ENCODE measurements at regions not wholly inside any gene's neighbourhood (a gene's known extent, or its start where the extent isn't known, plus 50 kb on each side); places are given as distances from the start of the nearest gene placed in this dataset.

DNA sequence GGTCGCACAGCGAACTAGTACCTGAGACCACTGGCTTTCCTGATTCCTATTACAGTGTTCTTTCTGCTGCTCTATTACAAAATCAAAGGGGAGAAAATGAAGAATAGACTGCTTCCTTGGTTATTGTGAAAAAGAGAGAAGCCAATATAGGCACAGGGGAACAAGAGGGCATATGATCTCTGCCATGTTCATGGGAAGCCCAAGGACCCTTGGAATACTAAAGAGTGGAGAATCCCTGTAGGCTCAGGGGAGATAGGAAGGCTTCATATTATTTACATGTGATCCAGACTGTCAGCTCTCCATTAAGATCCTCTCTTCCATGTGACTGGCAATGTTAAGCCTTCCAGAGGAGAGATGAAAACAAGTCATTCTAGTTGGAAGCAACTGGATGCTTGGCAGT lies 135.7 kb upstream of the MYCN start:
- FAIRE-seq = no peak
- no peak overlapping the region for H4K8ac ChIP-seq (ENCODE audit: extremely low read depth, insufficient read depth, low read length)
- H4K20me1 ChIP-seq (replicated peaks in 1 of 2; ENCODE audit: control insufficient read depth in 1 of 2, insufficient read depth in 2 of 2, low read length in 2 of 2) = no peaks in the 10 kb centered on the region
- ChIA-PET CTCF (ENCODE audit: partially characterized antibody) (interaction anchor here (0.6 to 1.1 kb wide), 5 partner anchors 9 to 80 kb away, joined by 3 to 4 read pairs (median 3); no protein-coding TSS in a partner anchor), POLR2A (ENCODE audit: partially characterized antibody) (no interaction called here)
- no peaks in the 10 kb centered on the region for H3K27me3 ChIP-seq (replicated peaks in 1 of 4; ENCODE audit: control insufficient read depth in 3 of 4, extremely low read depth in 1 of 4, insufficient read depth in 3 of 4, low read length in 3 of 4)
- no peaks in the 10 kb centered on the region for H3K79me1 ChIP-seq (ENCODE audit: low read depth, low read length)
- no peak overlapping the region for H3K4ac ChIP-seq (replicated peaks; ENCODE audit: insufficient read length, low read depth, low read length)
- no peak overlapping the region for H3K27ac ChIP-seq (ENCODE audit: low read depth, low read length)
- no peak for TF ChIP-seq YY1 (IDR thresholded peaks at IDR 0.05; ENCODE audit: low read depth, low read length)
- no peak for TF ChIP-seq JUND (IDR thresholded peaks at IDR 0.05; ENCODE audit: low read length)
- no peak for TF ChIP-seq SIX5 (IDR thresholded peaks at IDR 0.05; ENCODE audit: low read depth, low read length)
- TF ChIP-seq TCF12 (IDR thresholded peaks at IDR 0.05; ENCODE audit: low read depth, low read length) = no peak
- TF ChIP-seq PHF8 (conservative IDR thresholded peaks at IDR 0.05; ENCODE audit: low read depth, low read length) = no peak
- TF ChIP-seq TBP (IDR thresholded peaks at IDR 0.05; ENCODE audit: low read depth, low read length) = no peak
- TF ChIP-seq, protein P1, sequence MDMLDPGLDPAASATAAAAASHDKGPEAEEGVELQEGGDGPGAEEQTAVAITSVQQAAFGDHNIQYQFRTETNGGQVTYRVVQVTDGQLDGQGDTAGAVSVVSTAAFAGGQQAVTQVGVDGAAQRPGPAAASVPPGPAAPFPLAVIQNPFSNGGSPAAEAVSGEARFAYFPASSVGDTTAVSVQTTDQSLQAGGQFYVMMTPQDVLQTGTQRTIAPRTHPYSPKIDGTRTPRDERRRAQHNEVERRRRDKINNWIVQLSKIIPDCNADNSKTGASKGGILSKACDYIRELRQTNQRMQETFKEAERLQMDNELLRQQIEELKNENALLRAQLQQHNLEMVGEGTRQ (IDR thresholded peaks at IDR 0.05; ENCODE audit: low read length) = no peak
- TF ChIP-seq, protein P2, sequence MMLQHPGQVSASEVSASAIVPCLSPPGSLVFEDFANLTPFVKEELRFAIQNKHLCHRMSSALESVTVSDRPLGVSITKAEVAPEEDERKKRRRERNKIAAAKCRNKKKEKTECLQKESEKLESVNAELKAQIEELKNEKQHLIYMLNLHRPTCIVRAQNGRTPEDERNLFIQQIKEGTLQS (IDR thresholded peaks at IDR 0.05; ENCODE audit: insufficient read depth, low read depth, low read length) = no peak
- TF ChIP-seq EGR1 (IDR thresholded peaks at IDR 0.05; ENCODE audit: borderline replicate concordance, low read depth, low read length) = no peak
- no peak for TF ChIP-seq RFX5 (IDR thresholded peaks at IDR 0.05; ENCODE audit: borderline replicate concordance, low read depth, low read length)
- no peak overlapping the region for H2BK5ac ChIP-seq (ENCODE audit: low read depth, low read length)
- H4K91ac ChIP-seq (replicated peaks; ENCODE audit: insufficient read length, low read length) = no peak overlapping the region
- H3K23ac ChIP-seq (ENCODE audit: insufficient read length) = no peak overlapping the region
- no peak overlapping the region for H3K56ac ChIP-seq (replicated peaks; ENCODE audit: insufficient read length, low read depth, low read length)
- H3K36me3 ChIP-seq (ENCODE audit: control insufficient read depth in 2 of 4, insufficient read depth in 4 of 4, low read length in 3 of 4) = no peaks in the 10 kb centered on the region
- H3K23me2 ChIP-seq (ENCODE audit: low read depth, low read length) = no peaks in the 10 kb centered on the region
- no peak overlapping the region for H2AK5ac ChIP-seq (ENCODE audit: low read depth, low read length)
- H3K9ac ChIP-seq (replicated peaks in 1 of 4; ENCODE audit: extremely low read depth in 1 of 4, low read depth in 3 of 4, low read length in 3 of 4) = no peak overlapping the region
- H4K5ac ChIP-seq (ENCODE audit: insufficient read length, low read depth, low read length) = no peak overlapping the region
- no peak for DNase-seq (ENCODE audit: low read depth in 1 of 2, low spot score in 2 of 2)
- H2BK15ac ChIP-seq (ENCODE audit: low read length) = no peak overlapping the region
- no peaks in the 10 kb centered on the region for H3K79me2 ChIP-seq (ENCODE audit: control insufficient read depth in 1 of 2, insufficient read depth in 2 of 2, low read length in 2 of 2)
- no peak overlapping the region for H3K14ac ChIP-seq (ENCODE audit: insufficient read length)
- H3K4me3 ChIP-seq (ENCODE audit: extremely low read depth in 1 of 4, insufficient read depth in 2 of 4, low read depth in 3 of 4, low read length in 4 of 4) = no peak overlapping the region
- H3K4me2 ChIP-seq (ENCODE audit: insufficient read depth in 1 of 2, low read depth in 2 of 2, low read length in 2 of 2) = no peak overlapping the region
- no peak overlapping the region for H2BK12ac ChIP-seq (ENCODE audit: low read depth, low read length)
- H2BK120ac ChIP-seq (replicated peaks; ENCODE audit: low read depth, low read length) = no peak overlapping the region
- H3K9me3 ChIP-seq (ENCODE audit: insufficient read depth in 2 of 2, low read depth in 1 of 2, low read length in 1 of 2) = no peaks in the 10 kb centered on the region
- peaks cover 1 to 9% (median 7%) of the 10 kb centered on the region in 4 experiments; a peak in 6 of 7 replicates for H3K4me1 ChIP-seq (replicated peaks in 1 of 4; ENCODE audit: control insufficient read depth in 3 of 4, insufficient read depth in 4 of 4, low read length in 3 of 4)
- no peak overlapping the region for H2AFZ ChIP-seq (ENCODE audit: low read length)
- WGBS, 2 experiments (ENCODE audit: extremely low coverage in 1 of 2, insufficient coverage in 1 of 2, insufficient read length in 1 of 2, insufficient replicate concordance in 2 of 2, low coverage in 1 of 2, low lambda C conversion rate in 2 of 2, missing lambda C conversion rate in 1 of 2) = 87% methylated on average over 2 of the region's 2 CpGs; no CpG with 5 or more reads in 1 of the 2 experiments
- H3K18ac ChIP-seq (ENCODE audit: extremely low read depth, low read length) = no peak overlapping the region
- no peak overlapping the region for H2BK20ac ChIP-seq (ENCODE audit: low read length)
